HCT116 (cell line): ENCODE measurements at regions not wholly inside any gene's neighbourhood (a gene's known extent, or its start where the extent isn't known, plus 50 kb on each side); places are given as distances from the start of the nearest gene placed in this dataset.

Experiments used
- ATF3 ChIP-seq: IDR thresholded peaks from 2 replicates; pipeline ENCODE4 v1.6.1; 2012
- CBX3 ChIP-seq: IDR thresholded peaks from 2 replicates; pipeline ENCODE4 v1.6.1; 2012; ENCODE audit warnings: low read depth
- CEBPB ChIP-seq: IDR thresholded peaks from 2 replicates; pipeline ENCODE4 v1.6.1; 2012; ENCODE audit warnings: low read depth
- CTCF ChIP-seq, 3 experiments: fragments of 200-600 bp in 1 of 3; sonication (generic) in 1 of 3; IDR thresholded peaks in 2 of 3; conservative IDR thresholded peaks in 1 of 3; 2 replicates each; pipeline ENCODE4 v1.5.1; 2012 to 2017; ENCODE audit warnings: low read depth in 2 of 3, low read length in 2 of 3, antibody characterized with exemption in 1 of 3, borderline replicate concordance in 1 of 3, control low read depth in 1 of 3, mild to moderate bottlenecking in 1 of 3, mixed read lengths in 1 of 3, mixed run types in 1 of 3, moderate library complexity in 1 of 3; ENCODE audit not compliant: insufficient read depth in 1 of 3
- ELF1 ChIP-seq: IDR thresholded peaks from 2 replicates; pipeline ENCODE4 v1.6.1; 2012; ENCODE audit warnings: low read depth, borderline replicate concordance
- FOSL1 ChIP-seq: IDR thresholded peaks from 2 replicates; pipeline ENCODE4 v1.6.1; 2012; ENCODE audit warnings: low read depth
- POLR2AphosphoS5 ChIP-seq: IDR thresholded peaks from 2 replicates; pipeline ENCODE4 v1.6.1; 2011; ENCODE audit warnings: mild to moderate bottlenecking, low read depth, low read length, moderate library complexity
- RAD21 ChIP-seq: IDR thresholded peaks from 2 replicates; pipeline ENCODE4 v1.6.1; 2012; ENCODE audit warnings: low read depth, mild to moderate bottlenecking
- REST ChIP-seq: IDR thresholded peaks from 2 replicates; pipeline ENCODE4 v1.6.1; 2012; ENCODE audit warnings: low read depth
- TCF7L2 ChIP-seq: IDR thresholded peaks from 2 replicates; pipeline ENCODE4 v1.7.0; 2011; ENCODE audit warnings: borderline replicate concordance, inconsistent platforms; ENCODE audit not compliant: insufficient read depth, insufficient read length; ENCODE audit errors: extremely low read depth
- ZBTB33 ChIP-seq: IDR thresholded peaks from 2 replicates; pipeline ENCODE4 v1.6.1; 2011; ENCODE audit warnings: mild to moderate bottlenecking, low read length, moderate library complexity; ENCODE audit not compliant: insufficient replicate concordance; ENCODE audit errors: extremely low read depth

- TF ChIP-seq ZBTB33 (no peak), FOSL1 (no peak), ATF3 (no peak), CBX3 (peak; percentile 35; the same call in 1 of the 2 replicates), RAD21 (no peak), POLR2AphosphoS5 (0 out of 2 replicates have a peak, but pooled peaks have one; percentile 18), CEBPB (no peak), TCF7L2 (peak; percentile 36), CTCF (IDR thresholded peaks at IDR 0.05 in 2 of 3, conservative IDR thresholded peaks at IDR 0.05 in 1 of 3; ENCODE audit: borderline replicate concordance in 1 of 3, insufficient read depth in 1 of 3, low read depth in 2 of 3, low read length in 2 of 3) (no peak), REST (no peak), ELF1 (no peak)
Measured at GRCh38 chr6:27651371-27651732, 178.4 kb upstream of the ZNF184 start (continued).
